ENCODE measurements at regions not wholly inside any gene's neighbourhood (a gene's known extent, or its start where the extent isn't known, plus 50 kb on each side); places are given as distances from the start of the nearest gene placed in this dataset.

- TF ChIP-seq, protein P1, sequence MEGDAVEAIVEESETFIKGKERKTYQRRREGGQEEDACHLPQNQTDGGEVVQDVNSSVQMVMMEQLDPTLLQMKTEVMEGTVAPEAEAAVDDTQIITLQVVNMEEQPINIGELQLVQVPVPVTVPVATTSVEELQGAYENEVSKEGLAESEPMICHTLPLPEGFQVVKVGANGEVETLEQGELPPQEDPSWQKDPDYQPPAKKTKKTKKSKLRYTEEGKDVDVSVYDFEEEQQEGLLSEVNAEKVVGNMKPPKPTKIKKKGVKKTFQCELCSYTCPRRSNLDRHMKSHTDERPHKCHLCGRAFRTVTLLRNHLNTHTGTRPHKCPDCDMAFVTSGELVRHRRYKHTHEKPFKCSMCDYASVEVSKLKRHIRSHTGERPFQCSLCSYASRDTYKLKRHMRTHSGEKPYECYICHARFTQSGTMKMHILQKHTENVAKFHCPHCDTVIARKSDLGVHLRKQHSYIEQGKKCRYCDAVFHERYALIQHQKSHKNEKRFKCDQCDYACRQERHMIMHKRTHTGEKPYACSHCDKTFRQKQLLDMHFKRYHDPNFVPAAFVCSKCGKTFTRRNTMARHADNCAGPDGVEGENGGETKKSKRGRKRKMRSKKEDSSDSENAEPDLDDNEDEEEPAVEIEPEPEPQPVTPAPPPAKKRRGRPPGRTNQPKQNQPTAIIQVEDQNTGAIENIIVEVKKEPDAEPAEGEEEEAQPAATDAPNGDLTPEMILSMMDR (IDR thresholded peaks at IDR 0.05), result no peak
- no peak for TF ChIP-seq POLR2A (IDR thresholded peaks at IDR 0.05)
Measured at GRCh38 chr20:48238326-48238725, 453.0 kb upstream of the SULF2 start.
